ENCODE measurements at regions not wholly inside any gene's neighbourhood (a gene's known extent, or its start where the extent isn't known, plus 50 kb on each side); places are given as distances from the start of the nearest gene placed in this dataset.

GRCh38 chr10:111266165-111266564 lies 189.3 kb downstream of the ADRA2A start:
- Mint-ChIP-seq H3K36me3 (ENCODE audit: insufficient read depth, unreplicated experiment) (no peaks in the 10 kb centered on the region), H3K4me3 (ENCODE audit: low read depth, unreplicated experiment) (no peak overlapping the region), H3K27ac (ENCODE audit: unreplicated experiment) (no peak overlapping the region), H3K4me1 (ENCODE audit: low read depth, unreplicated experiment) (no peaks in the 10 kb centered on the region), H3K27me3 (ENCODE audit: unreplicated experiment) (peaks cover 20% of the 10 kb centered on the region), H3K9me3 (ENCODE audit: low read depth, unreplicated experiment) (no peaks in the 10 kb centered on the region)
- no peak for DNase-seq
- BruUV-seq (replicated peaks) = no TSS peak
- no peak for TF ChIP-seq CTCF (IDR thresholded peaks at IDR 0.05; ENCODE audit: unreplicated experiment)
- CTCF ChIA-PET = interaction anchor here (0.6 kb wide), 1 partner anchor 36 kb away, joined by 3 read pairs; no protein-coding TSS in a partner anchor
- intact Hi-C loops (cut with micrococcal nuclease; ENCODE audit: unreplicated experiment) = no loop called here

GRCh38 chr10:111267673-111268072 lies 190.8 kb downstream of the ADRA2A start:
- Mint-ChIP-seq H3K4me1 (ENCODE audit: low read depth, unreplicated experiment) (no peaks in the 10 kb centered on the region), H3K27ac (ENCODE audit: unreplicated experiment) (no peak overlapping the region), H3K36me3 (ENCODE audit: insufficient read depth, unreplicated experiment) (no peaks in the 10 kb centered on the region), H3K4me3 (ENCODE audit: low read depth, unreplicated experiment) (no peak overlapping the region), H3K9me3 (ENCODE audit: low read depth, unreplicated experiment) (no peaks in the 10 kb centered on the region), H3K27me3 (ENCODE audit: unreplicated experiment) (peaks cover 23% of the 10 kb centered on the region)
- no TSS peak for BruUV-seq (replicated peaks)
- DNase-seq = no peak
- intact Hi-C loops (cut with micrococcal nuclease; ENCODE audit: unreplicated experiment) = no loop called here
- no peak for TF ChIP-seq CTCF (IDR thresholded peaks at IDR 0.05; ENCODE audit: unreplicated experiment)
- CTCF ChIA-PET = no interaction called here

GRCh38 chr10:111273235-111273634 lies 196.4 kb downstream of the ADRA2A start:
- no TSS peak for BruUV-seq (replicated peaks)
- no peak overlapping the region for H3K4me3 Mint-ChIP-seq (ENCODE audit: low read depth, unreplicated experiment)
- H3K27ac Mint-ChIP-seq (ENCODE audit: unreplicated experiment) = no peak overlapping the region
- CTCF ChIA-PET = no interaction called here
- no peak for DNase-seq
- H3K9me3 Mint-ChIP-seq (ENCODE audit: low read depth, unreplicated experiment) = no peaks in the 10 kb centered on the region
- H3K4me1 Mint-ChIP-seq (ENCODE audit: low read depth, unreplicated experiment) = no peaks in the 10 kb centered on the region
- H3K27me3 Mint-ChIP-seq (ENCODE audit: unreplicated experiment) = peaks cover 53% of the 10 kb centered on the region
- intact Hi-C loops (cut with micrococcal nuclease; ENCODE audit: unreplicated experiment) = no loop called here
- H3K36me3 Mint-ChIP-seq (ENCODE audit: insufficient read depth, unreplicated experiment) = no peaks in the 10 kb centered on the region
- TF ChIP-seq CTCF (IDR thresholded peaks at IDR 0.05; ENCODE audit: unreplicated experiment) = no peak

- CTCF ChIA-PET = no interaction called here
- peaks cover 53% of the 10 kb centered on the region for H3K27me3 Mint-ChIP-seq (ENCODE audit: unreplicated experiment)
- intact Hi-C loops (cut with micrococcal nuclease; ENCODE audit: unreplicated experiment) = no loop called here
- no TSS peak for BruUV-seq (replicated peaks)
- no peak for TF ChIP-seq CTCF (IDR thresholded peaks at IDR 0.05; ENCODE audit: unreplicated experiment)
- no peaks in the 10 kb centered on the region for H3K9me3 Mint-ChIP-seq (ENCODE audit: low read depth, unreplicated experiment)
- no peaks in the 10 kb centered on the region for H3K4me1 Mint-ChIP-seq (ENCODE audit: low read depth, unreplicated experiment)
- H3K27ac Mint-ChIP-seq (ENCODE audit: unreplicated experiment) = no peak overlapping the region
- H3K36me3 Mint-ChIP-seq (ENCODE audit: insufficient read depth, unreplicated experiment) = no peaks in the 10 kb centered on the region
- no peak for DNase-seq
- no peak overlapping the region for H3K4me3 Mint-ChIP-seq (ENCODE audit: low read depth, unreplicated experiment)
Measured at GRCh38 chr10:111273635-111274034, 196.8 kb downstream of the ADRA2A start.

- no peak for TF ChIP-seq CTCF (IDR thresholded peaks at IDR 0.05; ENCODE audit: unreplicated experiment)
- no peak for DNase-seq
- Mint-ChIP-seq H3K9me3 (ENCODE audit: low read depth, unreplicated experiment) (no peaks in the 10 kb centered on the region), H3K36me3 (ENCODE audit: insufficient read depth, unreplicated experiment) (no peaks in the 10 kb centered on the region), H3K4me3 (ENCODE audit: low read depth, unreplicated experiment) (no peak overlapping the region), H3K27me3 (ENCODE audit: unreplicated experiment) (peaks cover 53% of the 10 kb centered on the region), H3K27ac (ENCODE audit: unreplicated experiment) (no peak overlapping the region), H3K4me1 (ENCODE audit: low read depth, unreplicated experiment) (no peaks in the 10 kb centered on the region)
- no TSS peak for BruUV-seq (replicated peaks)
- CTCF ChIA-PET = no interaction called here
- intact Hi-C loops (cut with micrococcal nuclease; ENCODE audit: unreplicated experiment) = no loop called here
Measured at GRCh38 chr10:111275091-111275490, 198.3 kb downstream of the ADRA2A start.
